Upper lobe of left lung (tissue), 6 donors: ENCODE measurements at regions not wholly inside any gene's neighbourhood (a gene's known extent, or its start where the extent isn't known, plus 50 kb on each side); places are given as distances from the start of the nearest gene placed in this dataset.

Experiments used
- ATAC-seq, 2 donors: fragments of 200-7000 bp; cut with Tn5 transposase; one replicate each; pipeline ENCODE4 v1.9.1; 2022; ENCODE audit warnings: mild to moderate bottlenecking in 2 of 2, moderate library complexity in 2 of 2; ENCODE audit not compliant: low FRiP score in 2 of 2
- DNase-seq, 2 donors: peaks; one replicate each; pipeline ENCODE4 v3.0.0-alpha.2; 2019 to 2020
- H3K27ac ChIP-seq, 4 donors: fragments of 200-600 bp; sonication (generic); one replicate each; pipeline ENCODE4 v1.5.1; 2016 to 2019
- H3K27me3 ChIP-seq, 4 donors: fragments of 200-600 bp; sonication (generic); one replicate each; pipeline ENCODE4 v1.5.1; 2017 to 2019
- H3K36me3 ChIP-seq, 4 donors: fragments of 200-600 bp; sonication (generic); one replicate each; pipeline ENCODE4 v1.5.1; 2016 to 2019
- H3K4me1 ChIP-seq, 4 donors: fragments of 200-600 bp; sonication (generic); one replicate each; pipeline ENCODE4 v1.5.1; 2018 to 2019
- H3K4me3 ChIP-seq, 4 donors: fragments of 200-600 bp; sonication (generic); one replicate each; pipeline ENCODE4 v1.5.1; 2017 to 2019; ENCODE audit warnings: mild to moderate bottlenecking in 2 of 4, moderate library complexity in 1 of 4
- H3K9me3 ChIP-seq, 4 donors: fragments of 200-600 bp; sonication (generic); one replicate each; pipeline ENCODE4 v1.5.1; 2018 to 2019
- CTCF ChIP-seq, 6 experiments: fragments of 450-650 bp in 4 of 6; fragments of 200-600 bp in 2 of 6; sonication (generic) in 2 of 6; IDR thresholded peaks; one replicate each; pipeline ENCODE4 v1.5.1; 2016 to 2019; ENCODE audit warnings: antibody characterized with exemption in 6 of 6
- EP300 ChIP-seq, 4 donors: sonication (generic); formaldehyde crosslinking; IDR thresholded peaks; one replicate each; pipeline ENCODE4 v1.5.1; 2017; ENCODE audit warnings: antibody characterized with exemption in 4 of 4, control low read depth in 2 of 4
- POLR2A ChIP-seq, 4 donors: fragments of 450-650 bp; IDR thresholded peaks; one replicate each; pipeline ENCODE4 v1.5.1; 2016 to 2017; ENCODE audit warnings: antibody characterized with exemption in 4 of 4, mild to moderate bottlenecking in 2 of 4
- POLR2AphosphoS5 ChIP-seq, 2 donors: sonication (generic); formaldehyde crosslinking; IDR thresholded peaks; one replicate each; pipeline ENCODE4 v1.5.1; 2017; ENCODE audit warnings: antibody characterized with exemption in 2 of 2
- WGBS, 2 donors: methylation state at CpG; one replicate each; pipeline ENCODE4 v1.1.5; 2017 to 2018; 5-methylcytosine and 5-hydroxymethylcytosine counted together
- donor health status: DM: no; HTN: no; CAD: no; lungs with moderate emphysema.
- donor health status: DM: no; HTN: yes; CAD: no; lungs with severe emphysema.

DNA sequence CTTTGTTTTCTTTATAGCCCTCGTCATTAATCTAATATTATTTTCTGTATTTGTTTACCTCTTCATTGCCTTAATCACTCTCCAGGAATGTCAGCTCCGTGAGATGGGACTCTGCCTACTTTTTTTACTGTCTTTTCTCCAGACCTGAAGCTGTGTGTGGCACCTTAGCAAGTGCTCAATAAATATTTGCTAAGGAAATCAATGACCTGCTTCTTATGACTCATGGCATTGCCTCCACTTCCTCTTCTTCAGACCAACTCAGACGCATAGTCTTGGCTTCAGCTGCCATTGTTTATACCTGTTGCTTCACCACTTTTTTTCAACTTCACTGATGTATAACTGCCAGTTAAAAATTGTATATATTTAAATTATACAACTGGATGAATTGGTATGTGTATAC is 218.5 kb upstream of the CMC1 start:
- DNase-seq (no peak), ATAC-seq (no peak)
- H3K27ac ChIP-seq, result no peak overlapping the region
- H3K4me1 ChIP-seq, result no peaks in the 10 kb centered on the region
- no peaks in the 10 kb centered on the region for H3K36me3 ChIP-seq
- no peak overlapping the region for H3K4me3 ChIP-seq
- peaks cover 0 to 16% (median 11%) of the 10 kb centered on the region in 4 donors for H3K9me3 ChIP-seq
- 46 to 50% methylated on average over 3 of the region's 3 CpGs for WGBS, 2 donors
- no peaks in the 10 kb centered on the region for H3K27me3 ChIP-seq
- no peak for TF ChIP-seq EP300 (IDR thresholded peaks at IDR 0.05)
- no peak for TF ChIP-seq CTCF (IDR thresholded peaks at IDR 0.05)
- TF ChIP-seq POLR2AphosphoS5 (IDR thresholded peaks at IDR 0.05), result no peak
- TF ChIP-seq POLR2A (IDR thresholded peaks at IDR 0.05), result no peak

DNA sequence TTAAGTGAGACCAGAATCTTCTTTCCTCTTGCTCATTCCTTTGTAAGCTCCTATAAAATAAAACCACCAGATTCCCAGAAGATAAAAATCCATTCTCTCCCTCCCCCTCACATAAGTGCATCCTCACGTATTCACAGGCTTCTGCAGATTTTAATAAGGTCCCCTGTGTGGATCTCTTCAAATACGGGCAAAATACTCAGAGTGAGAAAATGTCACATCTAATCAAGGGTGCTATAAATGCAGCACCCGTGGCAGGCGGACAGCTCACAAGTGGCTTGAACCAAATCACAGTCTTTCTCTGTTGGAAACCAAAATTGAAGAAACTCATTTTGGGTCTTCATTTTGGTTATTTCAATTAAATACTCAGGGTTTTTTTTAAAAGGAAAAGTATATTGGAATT is 212.9 kb upstream of the CMC1 start:
- H3K4me1 ChIP-seq, result no peaks in the 10 kb centered on the region
- peaks cover 0 to 24% (median 13%) of the 10 kb centered on the region in 4 donors for H3K9me3 ChIP-seq
- H3K27me3 ChIP-seq, result no peaks in the 10 kb centered on the region
- no peak overlapping the region for H3K27ac ChIP-seq
- DNase-seq (no peak), ATAC-seq (no peak)
- H3K36me3 ChIP-seq, result no peaks in the 10 kb centered on the region
- no peak overlapping the region for H3K4me3 ChIP-seq
- no peak for TF ChIP-seq POLR2AphosphoS5 (IDR thresholded peaks at IDR 0.05)
- no peak for TF ChIP-seq CTCF (IDR thresholded peaks at IDR 0.05)
- TF ChIP-seq EP300 (IDR thresholded peaks at IDR 0.05), result no peak
- TF ChIP-seq POLR2A (IDR thresholded peaks at IDR 0.05), result no peak
- WGBS, 2 donors, result 73 to 77% methylated on average over 4 of the region's 4 CpGs

DNA sequence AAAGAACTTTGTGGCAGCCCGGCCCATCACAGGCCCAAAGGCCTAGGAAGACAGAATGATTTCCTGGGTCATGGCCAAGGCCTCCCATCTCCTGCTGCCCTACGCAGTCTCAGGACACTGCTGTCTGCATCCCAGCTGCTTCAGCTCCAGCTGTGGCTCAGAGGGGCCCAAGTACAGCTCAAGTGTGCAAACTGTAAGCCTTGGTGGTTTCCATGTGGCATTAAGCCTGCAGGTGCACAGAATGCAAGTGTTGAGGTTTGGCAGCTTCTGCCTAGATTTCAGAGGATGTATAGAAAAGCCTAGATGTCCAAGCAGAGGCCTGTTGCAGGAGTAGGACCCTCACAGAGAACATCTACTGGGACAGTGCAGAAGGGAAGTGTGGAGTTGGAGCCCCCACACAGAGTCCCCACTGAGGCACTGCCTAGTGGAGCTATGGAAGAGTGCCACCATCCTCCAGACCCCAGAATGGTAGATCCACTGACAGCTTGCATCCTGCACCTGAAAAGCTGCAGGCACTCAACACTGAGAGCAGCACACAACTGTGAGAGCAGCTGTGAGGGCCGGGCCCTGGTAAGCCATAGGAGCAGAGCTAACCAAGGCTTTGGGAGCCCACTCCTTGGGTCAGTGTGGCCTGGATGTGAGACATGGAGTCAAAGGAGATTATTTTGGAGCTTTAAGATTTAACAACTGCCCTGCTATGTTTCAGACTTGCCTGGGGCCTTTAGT is 208.2 kb upstream of the CMC1 start:
- ATAC-seq (no peak), DNase-seq (no peak)
- no peaks in the 10 kb centered on the region for H3K4me1 ChIP-seq
- peaks cover 0 to 8% (median 3%) of the 10 kb centered on the region in 4 donors for H3K9me3 ChIP-seq
- WGBS, 2 donors, result 73 to 97% methylated on average over 1 to 3 of the region's 3 CpGs
- no peak overlapping the region for H3K4me3 ChIP-seq
- TF ChIP-seq POLR2AphosphoS5 (IDR thresholded peaks at IDR 0.05), result no peak
- no peak for TF ChIP-seq EP300 (IDR thresholded peaks at IDR 0.05)
- no peak for TF ChIP-seq POLR2A (IDR thresholded peaks at IDR 0.05)
- no peak for TF ChIP-seq CTCF (IDR thresholded peaks at IDR 0.05)
- H3K27ac ChIP-seq, result no peak overlapping the region
- H3K36me3 ChIP-seq, result no peaks in the 10 kb centered on the region
- H3K27me3 ChIP-seq, result no peaks in the 10 kb centered on the region

- no peaks in the 10 kb centered on the region for H3K27me3 ChIP-seq
- H3K4me3 ChIP-seq, result no peak overlapping the region
- H3K27ac ChIP-seq, result no peak overlapping the region
- H3K9me3 ChIP-seq, result peaks cover 0 to 8% (median 0%) of the 10 kb centered on the region in 4 donors
- TF ChIP-seq CTCF (IDR thresholded peaks at IDR 0.05), result no peak
- no peak for TF ChIP-seq POLR2A (IDR thresholded peaks at IDR 0.05)
- TF ChIP-seq EP300 (IDR thresholded peaks at IDR 0.05), result no peak
- no peak for TF ChIP-seq POLR2AphosphoS5 (IDR thresholded peaks at IDR 0.05)
- DNase-seq (no peak), ATAC-seq (no peak)
- no peaks in the 10 kb centered on the region for H3K4me1 ChIP-seq
- no peaks in the 10 kb centered on the region for H3K36me3 ChIP-seq
- 70 to 79% methylated on average over 4 of the region's 4 CpGs for WGBS, 2 donors
Measured at GRCh38 chr3:28036599-28037575, 204.5 kb upstream of the CMC1 start.
